HepG2 (cell line): ENCODE measurements at regions not wholly inside any gene's neighbourhood (a gene's known extent, or its start where the extent isn't known, plus 50 kb on each side); places are given as distances from the start of the nearest gene placed in this dataset.

Source experiments
- ATAC-seq: fragments of 200-7000 bp; cut with Tn5 transposase; 3 replicates; pipeline ENCODE4 v1.9.1; 2020; ENCODE audit warnings: mild to moderate bottlenecking, moderate library complexity
- BruUV-seq: library from RNA; stranded (reverse); fragments of 400-500 nt; replicated peaks from 2 replicates; lab custom pipeline; 2021; lab: Mats Ljungman, UMichigan
- CTCF ChIA-PET: fragments of 300-600 bp; formaldehyde crosslinking; extraction: SDS; loops from one replicate; lab custom pipeline; 2021; ENCODE audit warnings: low total read pairs, inconsistent platforms, low intra/inter-chr PET ratio; lab: Yijun Ruan, JAX
- POLR2A ChIA-PET: fragments of 350-600 bp; sonication (Branson Sonifier 250); formaldehyde crosslinking; loops from one replicate; lab custom pipeline; 2020; ENCODE audit warnings: antibody characterized with exemption, inconsistent platforms; lab: Yijun Ruan, JAX
- DNase-seq: peaks from one replicate; pipeline ENCODE4 v3.0.0-alpha.2; 2015; ENCODE audit warnings: low spot score
- FAIRE-seq: peaks from 3 replicates; lab custom pipeline; 2011; peaks lifted over from hg19 to GRCh38; lab: Jason Lieb, UNC
- H2AFZ ChIP-seq: one replicate; pipeline ENCODE4 v1.6.1; 2011; ENCODE audit warnings: low read length, inconsistent platforms
- H3K27ac ChIP-seq: fragments of 300-600 bp; 3 replicates; pipeline ENCODE4 v1.8.0; 2011; ENCODE audit warnings: mixed run types, mild to moderate bottlenecking, mixed read lengths, low read length, inconsistent platforms; ENCODE audit not compliant: insufficient read depth; ENCODE audit errors: extremely low read length
- H3K27me3 ChIP-seq, 2 experiments: fragments of 200-600 bp in 1 of 2; 2 replicates in 1 of 2; 3 replicates in 1 of 2; pipeline versions ENCODE4 v1.6.0 to v1.8.0; 2011; ENCODE audit warnings: low read length in 2 of 2, mild to moderate bottlenecking in 2 of 2, moderate library complexity in 2 of 2, inconsistent platforms in 1 of 2; ENCODE audit not compliant: insufficient read depth in 2 of 2, control insufficient read depth in 1 of 2
- H3K36me3 ChIP-seq, 2 experiments: fragments of 200-600 bp in 1 of 2; replicated peaks in 1 of 2; 2 replicates in 1 of 2; 3 replicates in 1 of 2; pipeline versions ENCODE4 v1.5.1 to v1.8.0; 2011; ENCODE audit warnings: low read length in 2 of 2, inconsistent platforms in 1 of 2; ENCODE audit not compliant: insufficient read depth in 2 of 2, control insufficient read depth in 1 of 2
- H3K4me1 ChIP-seq: 2 replicates; pipeline ENCODE4 v1.5.1; 2012; ENCODE audit warnings: low read length, inconsistent platforms; ENCODE audit not compliant: insufficient read depth
- H3K4me2 ChIP-seq: 2 replicates; pipeline ENCODE4 v1.6.0; 2011; ENCODE audit warnings: low read depth, low read length, inconsistent platforms
- H3K4me3 ChIP-seq, 3 experiments: fragments of 200-600 bp in 1 of 3; sonication (generic), shearing (Covaris generic) in 1 of 3; replicated peaks in 1 of 3; 2 replicates each; pipeline ENCODE4 v1.5.1; 2011 to 2016; ENCODE audit warnings: low read length in 3 of 3, inconsistent platforms in 2 of 3, low read depth in 2 of 3, mild to moderate bottlenecking in 2 of 3, control low read depth in 1 of 3, mixed read lengths in 1 of 3; ENCODE audit not compliant: insufficient read depth in 1 of 3
- H3K79me2 ChIP-seq: one replicate; pipeline ENCODE4 v1.6.1; 2011; ENCODE audit warnings: low read length, inconsistent platforms; ENCODE audit not compliant: insufficient read depth
- H3K9ac ChIP-seq: 2 replicates; pipeline ENCODE4 v1.6.0; 2011; ENCODE audit warnings: mild to moderate bottlenecking, low read depth, low read length, inconsistent platforms; ENCODE audit not compliant: insufficient read depth
- H3K9me3 ChIP-seq: 2 replicates; pipeline ENCODE4 v1.5.1; 2012; ENCODE audit warnings: mild to moderate bottlenecking, low read length
- H4K20me1 ChIP-seq: 2 replicates; pipeline ENCODE4 v1.6.0; 2011; ENCODE audit warnings: inconsistent platforms, mild to moderate bottlenecking, low read length, moderate library complexity; ENCODE audit not compliant: insufficient read depth
- ARHGAP35 ChIP-seq: sonication (generic); formaldehyde crosslinking; IDR thresholded peaks from 2 replicates; pipeline ENCODE4 v1.9.0; 2022; ENCODE audit warnings: mild to moderate bottlenecking, inconsistent platforms, moderate library complexity, missing genetic modification reagents, borderline replicate concordance
- ATF7-NPFF ChIP-seq: sonication (generic); formaldehyde crosslinking; IDR thresholded peaks from 2 replicates; pipeline ENCODE4 v1.8.1; 2023; ENCODE audit warnings: mild to moderate bottlenecking, low read depth, missing genetic modification reagents, moderate library complexity
- CREBL2 ChIP-seq: sonication (generic); formaldehyde crosslinking; IDR thresholded peaks from 2 replicates; pipeline ENCODE4 v1.8.1; 2023; ENCODE audit warnings: missing genetic modification reagents, mild to moderate bottlenecking, borderline replicate concordance
- DPF2 ChIP-seq: sonication (generic); formaldehyde crosslinking; IDR thresholded peaks from 2 replicates; pipeline ENCODE4 v1.4.0; 2020; ENCODE audit warnings: mild to moderate bottlenecking, low read depth, missing genetic modification reagents, borderline replicate concordance
- GABPA ChIP-seq, 2 experiments: IDR thresholded peaks; 2 replicates each; pipeline ENCODE4 v1.6.1; 2011 to 2016; ENCODE audit warnings: low read depth in 2 of 2, low read length in 1 of 2, missing biosample characterization in 1 of 2, missing genetic modification characterization in 1 of 2
- HOXA5 ChIP-seq: sonication (generic); formaldehyde crosslinking; IDR thresholded peaks from 2 replicates; pipeline ENCODE4 v1.4.0; 2020; ENCODE audit warnings: missing genetic modification reagents
- KAT7 ChIP-seq: IDR thresholded peaks from 2 replicates; pipeline ENCODE4 v1.6.1; 2018; ENCODE audit warnings: borderline replicate concordance, missing compliant biosample characterization
- KDM2A ChIP-seq: sonication (generic); formaldehyde crosslinking; IDR thresholded peaks from 2 replicates; pipeline ENCODE4 v1.4.0; 2020; ENCODE audit warnings: low read depth, missing genetic modification reagents, borderline replicate concordance
- RAD21 ChIP-seq: fragments of 450-650 bp; formaldehyde crosslinking; IDR thresholded peaks from 2 replicates; pipeline ENCODE4 v1.5.0; 2020; ENCODE audit warnings: mild to moderate bottlenecking
- SPEN ChIP-seq: sonication (generic); formaldehyde crosslinking; IDR thresholded peaks from 2 replicates; pipeline ENCODE4 v1.5.1; 2020; ENCODE audit warnings: low read depth, mild to moderate bottlenecking, missing genetic modification reagents
- SSRP1 ChIP-seq: IDR thresholded peaks from 2 replicates; pipeline ENCODE4 v1.6.1; 2016; ENCODE audit warnings: control low read depth
- TAF15 ChIP-seq: fragments of 200-400 bp; formaldehyde crosslinking; IDR thresholded peaks from one replicate; pipeline ENCODE4 v1.6.1; 2018; ENCODE audit warnings: mild to moderate bottlenecking, low read depth, low read length; ENCODE audit not compliant: poor library complexity, severe bottlenecking
- ZNF280B ChIP-seq: sonication (generic); formaldehyde crosslinking; IDR thresholded peaks from 2 replicates; pipeline ENCODE4 v1.5.0; 2020; ENCODE audit warnings: missing genetic modification reagents, mild to moderate bottlenecking, borderline replicate concordance
- ZNF350 ChIP-seq: sonication (generic); formaldehyde crosslinking; IDR thresholded peaks from 2 replicates; pipeline ENCODE4 v1.4.0; 2020; ENCODE audit warnings: mild to moderate bottlenecking, low read depth, missing genetic modification reagents, borderline replicate concordance
- WGBS: methylation state at CpG from one replicate; pipeline ENCODE4 v1.1.6; 2017; ENCODE audit warnings: low lambda C conversion rate; 5-methylcytosine and 5-hydroxymethylcytosine counted together
- in situ Hi-C: cut with HindIII; loops from 2 replicates; pipeline ENCODE4 v1.10.0; 2017; ENCODE audit warnings: low pct_unique_long_range_greater_than_20kb; ENCODE audit not compliant: extremely low pct_ligation_motif_present
- intact Hi-C: fragments of 100-400 bp; cut with micrococcal nuclease; formaldehyde crosslinking; loops from one replicate; pipeline ENCODE4 v1.10.0; 2022; ENCODE audit not compliant: unreplicated experiment
- TF ChIP-seq, protein P1 (sequence below): sonication (generic); formaldehyde crosslinking; IDR thresholded peaks from 2 replicates; pipeline ENCODE4 v1.4.0; 2020; ENCODE audit warnings: low read depth, mild to moderate bottlenecking, missing genetic modification reagents

DNA sequence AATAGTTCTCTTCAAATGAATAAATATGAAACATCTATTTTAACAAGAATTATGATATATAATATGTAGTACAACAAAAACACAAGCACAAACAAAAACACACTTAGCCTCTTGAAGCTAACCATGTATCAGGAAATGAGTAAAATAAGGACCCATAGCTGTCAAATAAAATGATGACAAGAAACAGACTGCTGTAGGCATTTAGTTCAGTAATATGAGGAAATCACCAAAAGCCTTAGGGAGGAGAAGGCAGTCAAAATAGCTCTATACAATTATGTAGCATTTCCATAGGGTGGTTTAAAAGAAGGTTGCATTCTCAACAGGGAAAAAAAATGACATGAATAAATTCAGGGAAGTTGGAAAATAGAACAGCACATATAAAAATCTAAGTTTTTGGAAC is 163.4 kb downstream of the PCDH20 start:
- H3K36me3 ChIP-seq = no peaks in the 10 kb centered on the region
- in situ Hi-C loops = loop anchor here (10.0 kb wide), 1 partner anchor 617 kb away; no protein-coding TSS in a partner anchor
- H3K9ac ChIP-seq = no peak overlapping the region
- H3K4me1 ChIP-seq = no peaks in the 10 kb centered on the region
- no peak for FAIRE-seq
- H3K4me2 ChIP-seq = no peak overlapping the region
- no peaks in the 10 kb centered on the region for H3K9me3 ChIP-seq
- no peak for TF ChIP-seq SPEN (CRISPR knock-in tag)
- TF ChIP-seq ATF7-NPFF = no peak
- TF ChIP-seq, all 625 proteins: peak for 0
- no TSS peak for BruUV-seq
- ChIA-PET POLR2A (no interaction called here), CTCF (no interaction called here)
- H3K27me3 ChIP-seq = no peaks in the 10 kb centered on the region; a peak in 1 of 5 replicates
- H3K27ac ChIP-seq = no peak overlapping the region
- no peak overlapping the region for H2AFZ ChIP-seq
- H3K4me3 ChIP-seq = no peak overlapping the region
- no peaks in the 10 kb centered on the region for H3K79me2 ChIP-seq
- intact Hi-C loops = loop anchor here (10.0 kb wide), 2 partner anchors 597 to 627 kb away; no protein-coding TSS in a partner anchor
- no peak for ATAC-seq
- H4K20me1 ChIP-seq = no peaks in the 10 kb centered on the region
- no peak for DNase-seq

GRCh38 chr13:61247149-61247936 is 168.3 kb downstream of the PCDH20 start:
- H4K20me1 ChIP-seq = no peaks in the 10 kb centered on the region
- H3K27ac ChIP-seq = no peak overlapping the region
- H3K9ac ChIP-seq = no peak overlapping the region
- H3K4me3 ChIP-seq = no peak overlapping the region
- H3K4me2 ChIP-seq = no peak overlapping the region
- H3K36me3 ChIP-seq = no peaks in the 10 kb centered on the region
- H3K4me1 ChIP-seq = no peaks in the 10 kb centered on the region
- in situ Hi-C loops (no loop called here), intact Hi-C loops (no loop called here)
- CTCF ChIA-PET = no interaction called here
- H3K27me3 ChIP-seq = no peaks in the 10 kb centered on the region
- POLR2A ChIA-PET = no interaction called here
- FAIRE-seq (no peak), ATAC-seq (peak; percentile 56), DNase-seq (no peak)
- H3K79me2 ChIP-seq = no peaks in the 10 kb centered on the region
- 0% methylated on average over 1 of the region's 6 CpGs for whole genome bisulfite sequencing
- H2AFZ ChIP-seq = no peak overlapping the region
- BruUV-seq = no TSS peak
- no peaks in the 10 kb centered on the region for H3K9me3 ChIP-seq
- TF ChIP-seq ZNF280B (no peak), SSRP1 (no peak), DPF2 (CRISPR knock-in tag) (no peak), ARHGAP35 (CRISPR knock-in tag) (no peak), RAD21 (no peak), ZNF350 (CRISPR knock-in tag) (no peak), TAF15 (no peak), HOXA5 (CRISPR knock-in tag) (no peak), GABPA (IDR thresholded peaks at IDR 0.05; ENCODE audit: low read depth, low read length) (no peak), GABPA (CRISPR knock-in tag; IDR thresholded peaks at IDR 0.05; ENCODE audit: low read depth) (no peak), CREBL2 (CRISPR knock-in tag) (no peak), KAT7 (CRISPR knock-in tag) (no peak), KDM2A (no peak)
- TF ChIP-seq, protein P1, sequence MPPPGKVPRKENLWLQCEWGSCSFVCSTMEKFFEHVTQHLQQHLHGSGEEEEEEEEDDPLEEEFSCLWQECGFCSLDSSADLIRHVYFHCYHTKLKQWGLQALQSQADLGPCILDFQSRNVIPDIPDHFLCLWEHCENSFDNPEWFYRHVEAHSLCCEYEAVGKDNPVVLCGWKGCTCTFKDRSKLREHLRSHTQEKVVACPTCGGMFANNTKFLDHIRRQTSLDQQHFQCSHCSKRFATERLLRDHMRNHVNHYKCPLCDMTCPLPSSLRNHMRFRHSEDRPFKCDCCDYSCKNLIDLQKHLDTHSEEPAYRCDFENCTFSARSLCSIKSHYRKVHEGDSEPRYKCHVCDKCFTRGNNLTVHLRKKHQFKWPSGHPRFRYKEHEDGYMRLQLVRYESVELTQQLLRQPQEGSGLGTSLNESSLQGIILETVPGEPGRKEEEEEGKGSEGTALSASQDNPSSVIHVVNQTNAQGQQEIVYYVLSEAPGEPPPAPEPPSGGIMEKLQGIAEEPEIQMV (CRISPR knock-in tag) = no peak
